OCI-LY3 (cell line): ENCODE measurements at regions not wholly inside any gene's neighbourhood (a gene's known extent, or its start where the extent isn't known, plus 50 kb on each side); places are given as distances from the start of the nearest gene placed in this dataset.
"Not testable (repeated sequence)": the region's sequence is repeated elsewhere in the genome, so short reads cannot be mapped to it uniquely, and the experiment has no call there.

ENCODE experiments used
- H2AFZ ChIP-seq: fragments of 200-600, 300-600 bp; shearing (Covaris generic); 2 replicates; pipeline ENCODE4 v1.6.0; 2014; ENCODE audit warnings: antibody characterized with exemption, low read depth, low read length
- H3K27ac ChIP-seq: fragments of 200-600, 300-600 bp; sonication (generic); 2 replicates; pipeline ENCODE4 v1.5.1; 2014; ENCODE audit warnings: mild to moderate bottlenecking, low read length, moderate library complexity, mixed read lengths
- H3K27me3 ChIP-seq: fragments of 200-600, 300-600 bp; sonication (generic); 2 replicates; pipeline ENCODE4 v1.6.1; 2014; ENCODE audit warnings: low read depth, low read length, mixed read lengths
- H3K36me3 ChIP-seq: fragments of 200-600, 300-600 bp; sonication (generic); replicated peaks from 2 replicates; pipeline ENCODE3; 2014; ENCODE audit warnings: low read depth, low read length, mixed read lengths
- H3K4me1 ChIP-seq: fragments of 300-600, 200-600 bp; sonication (generic); 2 replicates; pipeline ENCODE4 v1.6.1; 2014; ENCODE audit warnings: low read length, mixed read lengths
- H3K4me2 ChIP-seq: fragments of 200-600, 300-600 bp; sonication (generic); 2 replicates; pipeline ENCODE4 v1.6.1; 2014; ENCODE audit warnings: low read length, mixed read lengths
- H3K4me3 ChIP-seq: fragments of 300-600, 200-600 bp; sonication (generic); 2 replicates; pipeline ENCODE4 v1.5.1; 2014; ENCODE audit warnings: antibody characterized with exemption, mild to moderate bottlenecking, low read length, moderate library complexity
- H3K79me2 ChIP-seq: fragments of 300-600, 200-600 bp; shearing (Covaris generic); 2 replicates; pipeline ENCODE4 v1.6.1; 2014; ENCODE audit warnings: mild to moderate bottlenecking, low read length, mixed read lengths
- H3K9ac ChIP-seq: fragments of 300-600, 200-600 bp; shearing (Covaris generic); 2 replicates; pipeline ENCODE4 v1.6.0; 2014; ENCODE audit warnings: mild to moderate bottlenecking, low read length, moderate library complexity
- H3K9me3 ChIP-seq: fragments of 200-600, 300-600 bp; shearing (Covaris generic); 2 replicates; pipeline ENCODE4 v1.6.1; 2014; ENCODE audit warnings: low read length, mixed read lengths; ENCODE audit not compliant: insufficient read depth
- H4K20me1 ChIP-seq: fragments of 200-600, 300-600 bp; sonication (generic); 2 replicates; pipeline ENCODE4 v1.6.1; 2016; ENCODE audit warnings: low read length, mixed read lengths; ENCODE audit not compliant: insufficient read depth
- EZH2phosphoT487 ChIP-seq: fragments of 200-600 bp; shearing (Covaris generic); IDR thresholded peaks from 2 replicates; pipeline ENCODE4 v1.6.1; 2018; ENCODE audit warnings: antibody characterized with exemption, mixed run types, low read depth
- TF ChIP-seq, protein P1 (sequence below): fragments of 200-600, 300-600 bp; sonication (generic); IDR thresholded peaks from 2 replicates; pipeline ENCODE4 v1.5.1; 2014; ENCODE audit warnings: antibody characterized with exemption, low read length, low read depth

GRCh38 chr3:112759210-112759609, 87.5 kb downstream of the CD200R1L start:
- Histone ChIP-seq H3K27me3 (no peaks in the 10 kb centered on the region), H3K79me2 (no peaks in the 10 kb centered on the region), H3K9ac (no peak overlapping the region), H3K4me3 (no peak overlapping the region), H3K4me1 (peaks cover 22% of the 10 kb centered on the region), H3K9me3 (peaks cover 28% of the 10 kb centered on the region; the same call in 1 of the 2 replicates), H3K36me3 (peaks cover 25% of the 10 kb centered on the region), H3K4me2 (no peak overlapping the region), H4K20me1 (no peaks in the 10 kb centered on the region), H3K27ac (no peak overlapping the region), H2AFZ (no peak overlapping the region)
- TF ChIP-seq, protein P1, sequence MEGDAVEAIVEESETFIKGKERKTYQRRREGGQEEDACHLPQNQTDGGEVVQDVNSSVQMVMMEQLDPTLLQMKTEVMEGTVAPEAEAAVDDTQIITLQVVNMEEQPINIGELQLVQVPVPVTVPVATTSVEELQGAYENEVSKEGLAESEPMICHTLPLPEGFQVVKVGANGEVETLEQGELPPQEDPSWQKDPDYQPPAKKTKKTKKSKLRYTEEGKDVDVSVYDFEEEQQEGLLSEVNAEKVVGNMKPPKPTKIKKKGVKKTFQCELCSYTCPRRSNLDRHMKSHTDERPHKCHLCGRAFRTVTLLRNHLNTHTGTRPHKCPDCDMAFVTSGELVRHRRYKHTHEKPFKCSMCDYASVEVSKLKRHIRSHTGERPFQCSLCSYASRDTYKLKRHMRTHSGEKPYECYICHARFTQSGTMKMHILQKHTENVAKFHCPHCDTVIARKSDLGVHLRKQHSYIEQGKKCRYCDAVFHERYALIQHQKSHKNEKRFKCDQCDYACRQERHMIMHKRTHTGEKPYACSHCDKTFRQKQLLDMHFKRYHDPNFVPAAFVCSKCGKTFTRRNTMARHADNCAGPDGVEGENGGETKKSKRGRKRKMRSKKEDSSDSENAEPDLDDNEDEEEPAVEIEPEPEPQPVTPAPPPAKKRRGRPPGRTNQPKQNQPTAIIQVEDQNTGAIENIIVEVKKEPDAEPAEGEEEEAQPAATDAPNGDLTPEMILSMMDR = no peak
- no peak for TF ChIP-seq EZH2phosphoT487

DNA sequence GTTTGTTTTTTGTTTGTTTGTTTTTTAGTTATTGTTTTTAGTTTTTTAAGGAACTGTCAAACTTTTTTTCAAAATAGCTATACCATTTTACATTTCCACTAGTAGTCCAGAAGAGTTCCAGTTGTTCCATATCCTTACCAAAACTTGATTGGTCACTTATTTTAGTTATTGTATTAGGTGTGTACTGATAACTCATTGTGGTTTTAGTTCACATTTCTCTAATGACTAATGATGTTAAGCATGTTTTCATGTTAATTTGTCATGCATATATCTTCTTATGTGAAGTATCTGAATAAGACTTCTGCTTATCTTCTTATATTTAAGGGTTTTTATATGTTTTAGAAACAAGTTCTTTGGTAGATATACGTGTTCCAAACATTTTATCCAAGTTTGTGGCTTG, 89.5 kb downstream of the CD200R1L start:
- Histone ChIP-seq H2AFZ (no peak overlapping the region), H3K27me3 (no peaks in the 10 kb centered on the region), H3K4me1 (peaks cover 22% of the 10 kb centered on the region), H3K9ac (no peak overlapping the region), H3K9me3 (peaks cover 29% of the 10 kb centered on the region; the same call in 1 of the 2 replicates), H3K4me3 (no peak overlapping the region), H4K20me1 (no peaks in the 10 kb centered on the region), H3K27ac (no peak overlapping the region), H3K36me3 (peaks cover 25% of the 10 kb centered on the region), H3K79me2 (no peaks in the 10 kb centered on the region), H3K4me2 (no peak overlapping the region)
- TF ChIP-seq, protein P1 = no peak
- TF ChIP-seq EZH2phosphoT487 = no peak

GRCh38 chr3:112755845-112756613, 90.6 kb downstream of the CD200R1L start:
- Histone ChIP-seq H3K9me3 (peaks cover 29% of the 10 kb centered on the region; the same call in 1 of the 2 replicates), H4K20me1 (no peaks in the 10 kb centered on the region), H3K4me1 (peaks cover 26% of the 10 kb centered on the region), H3K36me3 (peaks cover 25% of the 10 kb centered on the region), H3K79me2 (no peaks in the 10 kb centered on the region), H3K9ac (no peak overlapping the region), H3K27ac (no peak overlapping the region; the same call in 1 of the 2 replicates), H3K27me3 (no peaks in the 10 kb centered on the region), H3K4me3 (no peak overlapping the region), H3K4me2 (no peak overlapping the region), H2AFZ (no peak overlapping the region)
- TF ChIP-seq EZH2phosphoT487 = no peak
- TF ChIP-seq, protein P1 = no peak

GRCh38 chr3:112755046-112755445, 91.6 kb downstream of the CD200R1L start:
- not testable (repeated sequence) for H3K4me2 ChIP-seq, H3K4me3 ChIP-seq, H3K9ac ChIP-seq, H4K20me1 ChIP-seq, H3K27me3 ChIP-seq, H3K79me2 ChIP-seq, H3K27ac ChIP-seq, H2AFZ ChIP-seq
- Histone ChIP-seq H3K9me3 (peaks cover 29% of the 10 kb centered on the region; the same call in 1 of the 2 replicates), H3K36me3 (peaks cover 25% of the 10 kb centered on the region), H3K4me1 (peaks cover 26% of the 10 kb centered on the region)
